HepG2 (cell line): ENCODE measurements at regions not wholly inside any gene's neighbourhood (a gene's known extent, or its start where the extent isn't known, plus 50 kb on each side); places are given as distances from the start of the nearest gene placed in this dataset.

ENCODE experiments used
- ATAC-seq: fragments of 200-7000 bp; cut with Tn5 transposase; 3 replicates; pipeline ENCODE4 v1.9.1; 2020; ENCODE audit warnings: mild to moderate bottlenecking, moderate library complexity
- BruUV-seq: library from RNA; stranded (reverse); fragments of 400-500 nt; replicated peaks from 2 replicates; lab custom pipeline; 2021; lab: Mats Ljungman, UMichigan
- CTCF ChIA-PET: fragments of 300-600 bp; formaldehyde crosslinking; extraction: SDS; loops from one replicate; lab custom pipeline; 2021; ENCODE audit warnings: low total read pairs, inconsistent platforms, low intra/inter-chr PET ratio; lab: Yijun Ruan, JAX
- POLR2A ChIA-PET: fragments of 350-600 bp; sonication (Branson Sonifier 250); formaldehyde crosslinking; loops from one replicate; lab custom pipeline; 2020; ENCODE audit warnings: antibody characterized with exemption, inconsistent platforms; lab: Yijun Ruan, JAX
- DNase-seq: peaks from one replicate; pipeline ENCODE4 v3.0.0-alpha.2; 2015; ENCODE audit warnings: low spot score
- FAIRE-seq: peaks from 3 replicates; lab custom pipeline; 2011; peaks lifted over from hg19 to GRCh38; lab: Jason Lieb, UNC
- H2AFZ ChIP-seq: one replicate; pipeline ENCODE4 v1.6.1; 2011; ENCODE audit warnings: low read length, inconsistent platforms
- H3K27ac ChIP-seq: fragments of 300-600 bp; 3 replicates; pipeline ENCODE4 v1.8.0; 2011; ENCODE audit warnings: mixed run types, mild to moderate bottlenecking, mixed read lengths, low read length, inconsistent platforms; ENCODE audit not compliant: insufficient read depth; ENCODE audit errors: extremely low read length
- H3K27me3 ChIP-seq, 2 experiments: fragments of 200-600 bp in 1 of 2; 2 replicates in 1 of 2; 3 replicates in 1 of 2; pipeline versions ENCODE4 v1.6.0 to v1.8.0; 2011; ENCODE audit warnings: low read length in 2 of 2, mild to moderate bottlenecking in 2 of 2, moderate library complexity in 2 of 2, inconsistent platforms in 1 of 2; ENCODE audit not compliant: insufficient read depth in 2 of 2, control insufficient read depth in 1 of 2
- H3K36me3 ChIP-seq, 2 experiments: fragments of 200-600 bp in 1 of 2; replicated peaks in 1 of 2; 2 replicates in 1 of 2; 3 replicates in 1 of 2; pipeline versions ENCODE4 v1.5.1 to v1.8.0; 2011; ENCODE audit warnings: low read length in 2 of 2, inconsistent platforms in 1 of 2; ENCODE audit not compliant: insufficient read depth in 2 of 2, control insufficient read depth in 1 of 2
- H3K4me1 ChIP-seq: 2 replicates; pipeline ENCODE4 v1.5.1; 2012; ENCODE audit warnings: low read length, inconsistent platforms; ENCODE audit not compliant: insufficient read depth
- H3K4me2 ChIP-seq: 2 replicates; pipeline ENCODE4 v1.6.0; 2011; ENCODE audit warnings: low read depth, low read length, inconsistent platforms
- H3K4me3 ChIP-seq, 3 experiments: fragments of 200-600 bp in 1 of 3; sonication (generic), shearing (Covaris generic) in 1 of 3; replicated peaks in 1 of 3; 2 replicates each; pipeline ENCODE4 v1.5.1; 2011 to 2016; ENCODE audit warnings: low read length in 3 of 3, inconsistent platforms in 2 of 3, low read depth in 2 of 3, mild to moderate bottlenecking in 2 of 3, control low read depth in 1 of 3, mixed read lengths in 1 of 3; ENCODE audit not compliant: insufficient read depth in 1 of 3
- H3K79me2 ChIP-seq: one replicate; pipeline ENCODE4 v1.6.1; 2011; ENCODE audit warnings: low read length, inconsistent platforms; ENCODE audit not compliant: insufficient read depth
- H3K9ac ChIP-seq: 2 replicates; pipeline ENCODE4 v1.6.0; 2011; ENCODE audit warnings: mild to moderate bottlenecking, low read depth, low read length, inconsistent platforms; ENCODE audit not compliant: insufficient read depth
- H3K9me3 ChIP-seq: 2 replicates; pipeline ENCODE4 v1.5.1; 2012; ENCODE audit warnings: mild to moderate bottlenecking, low read length
- H4K20me1 ChIP-seq: 2 replicates; pipeline ENCODE4 v1.6.0; 2011; ENCODE audit warnings: inconsistent platforms, mild to moderate bottlenecking, low read length, moderate library complexity; ENCODE audit not compliant: insufficient read depth
- ATF7 ChIP-seq, 2 experiments: fragments of 450-650 bp in 1 of 2; sonication (generic) in 1 of 2; formaldehyde crosslinking in 1 of 2; IDR thresholded peaks; 2 replicates each; pipeline versions ENCODE4 v1.4.0 to v1.6.1; 2016 to 2020; ENCODE audit warnings: antibody characterized with exemption in 1 of 2, mild to moderate bottlenecking in 1 of 2, missing genetic modification reagents in 1 of 2
- CCDC6 ChIP-seq: sonication (generic); formaldehyde crosslinking; IDR thresholded peaks from 2 replicates; pipeline ENCODE4 v1.8.1; 2022; ENCODE audit warnings: mild to moderate bottlenecking, missing genetic modification reagents, moderate library complexity
- ETV6 ChIP-seq: sonication (generic); formaldehyde crosslinking; conservative IDR thresholded peaks from 2 replicates; pipeline ENCODE4 v1.4.0; 2020; ENCODE audit warnings: missing genetic modification reagents
- GMEB2 ChIP-seq: IDR thresholded peaks from 2 replicates; pipeline ENCODE4 v1.6.1; 2016; ENCODE audit warnings: missing biosample characterization, missing genetic modification reagents, low read depth
- SRSF4 ChIP-seq: fragments of 200-400 bp; formaldehyde crosslinking; IDR thresholded peaks from one replicate; pipeline ENCODE4 v1.6.1; 2018; ENCODE audit warnings: mild to moderate bottlenecking, low read depth, low read length, moderate library complexity; ENCODE audit not compliant: poor library complexity, severe bottlenecking
- TEF ChIP-seq: sonication (generic); formaldehyde crosslinking; IDR thresholded peaks from 2 replicates; pipeline ENCODE4 v1.5.0; 2020; ENCODE audit warnings: missing genetic modification reagents
- TOE1 ChIP-seq: sonication (generic); formaldehyde crosslinking; IDR thresholded peaks from 2 replicates; pipeline ENCODE4 v1.4.0; 2020; ENCODE audit warnings: mild to moderate bottlenecking, missing genetic modification reagents
- ZMYM4 ChIP-seq: sonication (generic); formaldehyde crosslinking; IDR thresholded peaks from 2 replicates; pipeline ENCODE4 v1.8.1; 2023; ENCODE audit warnings: mild to moderate bottlenecking, missing genetic modification reagents
- ZNF276 ChIP-seq: sonication (generic); formaldehyde crosslinking; IDR thresholded peaks from 2 replicates; pipeline ENCODE4 v1.4.0; 2020; ENCODE audit warnings: mild to moderate bottlenecking, low read depth, missing genetic modification reagents
- ZNF451 ChIP-seq: sonication (generic); formaldehyde crosslinking; IDR thresholded peaks from 2 replicates; pipeline ENCODE4 v1.5.0; 2020; ENCODE audit warnings: mild to moderate bottlenecking, missing genetic modification reagents
- ZNF512B ChIP-seq: sonication (generic); formaldehyde crosslinking; IDR thresholded peaks from 2 replicates; pipeline ENCODE4 v1.5.1; 2020; ENCODE audit warnings: missing genetic modification reagents, mild to moderate bottlenecking, borderline replicate concordance
- ZNF691 ChIP-seq: sonication (generic); formaldehyde crosslinking; IDR thresholded peaks from 2 replicates; pipeline ENCODE4 v1.4.0; 2020; ENCODE audit warnings: missing genetic modification reagents, low read depth, mild to moderate bottlenecking, borderline replicate concordance
- WGBS: methylation state at CpG from one replicate; pipeline ENCODE4 v1.1.6; 2017; ENCODE audit warnings: low lambda C conversion rate; 5-methylcytosine and 5-hydroxymethylcytosine counted together
- in situ Hi-C: cut with HindIII; loops from 2 replicates; pipeline ENCODE4 v1.10.0; 2017; ENCODE audit warnings: low pct_unique_long_range_greater_than_20kb; ENCODE audit not compliant: extremely low pct_ligation_motif_present
- intact Hi-C: fragments of 100-400 bp; cut with micrococcal nuclease; formaldehyde crosslinking; loops from one replicate; pipeline ENCODE4 v1.10.0; 2022; ENCODE audit not compliant: unreplicated experiment

- no peak for TF ChIP-seq TEF (CRISPR knock-in tag)
- TF ChIP-seq ZNF691 (CRISPR knock-in tag), result no peak
- no peak for TF ChIP-seq ETV6
- no peak for TF ChIP-seq ZNF276
- TF ChIP-seq CCDC6 (CRISPR knock-in tag), result no peak
- no peak for TF ChIP-seq SRSF4
- no peak for TF ChIP-seq ZNF451 (CRISPR knock-in tag)
- TF ChIP-seq ZMYM4 (CRISPR knock-in tag), result no peak
- no peak for TF ChIP-seq TOE1
- TF ChIP-seq ATF7 (IDR thresholded peaks at IDR 0.05), result no peak
- no peak for TF ChIP-seq ATF7 (CRISPR knock-in tag; IDR thresholded peaks at IDR 0.05)
- no peak for TF ChIP-seq GMEB2 (CRISPR knock-in tag)
- TF ChIP-seq ZNF512B (CRISPR knock-in tag), result no peak
- TF ChIP-seq, all 625 proteins: peak for 0
- intact Hi-C loops (no loop called here), in situ Hi-C loops (no loop called here)
- Histone ChIP-seq H3K79me2 (no peaks in the 10 kb centered on the region), H3K4me3 (no peak overlapping the region), H4K20me1 (no peaks in the 10 kb centered on the region), H3K4me1 (no peaks in the 10 kb centered on the region), H3K36me3 (no peaks in the 10 kb centered on the region), H3K9ac (no peak overlapping the region), H3K27ac (no peak overlapping the region), H2AFZ (no peak overlapping the region), H3K27me3 (no peaks in the 10 kb centered on the region), H3K9me3 (peaks cover 86% of the 10 kb centered on the region), H3K4me2 (no peak overlapping the region)
- ATAC-seq, result no peak
- no peak for DNase-seq
- no TSS peak for BruUV-seq
- no peak for FAIRE-seq
- 0% methylated on average over 2 of the region's 2 CpGs for WGBS
- POLR2A ChIA-PET, result no interaction called here
- CTCF ChIA-PET, result no interaction called here
Observed at GRCh38 chr21:27480841-27481261, 514.0 kb upstream of the ADAMTS5 start.
